GM19328 (cell line): ENCODE measurements at regions not wholly inside any gene's neighbourhood (a gene's known extent, or its start where the extent isn't known, plus 50 kb on each side); places are given as distances from the start of the nearest gene placed in this dataset.

ENCODE experiments used
- ATAC-seq: cut with Tn5 transposase; IDR thresholded peaks from one replicate; pipeline ENCODE4 v1.9.1; 2021; ENCODE audit warnings: mild to moderate bottlenecking, moderate library complexity; ENCODE audit not compliant: unreplicated experiment

DNA sequence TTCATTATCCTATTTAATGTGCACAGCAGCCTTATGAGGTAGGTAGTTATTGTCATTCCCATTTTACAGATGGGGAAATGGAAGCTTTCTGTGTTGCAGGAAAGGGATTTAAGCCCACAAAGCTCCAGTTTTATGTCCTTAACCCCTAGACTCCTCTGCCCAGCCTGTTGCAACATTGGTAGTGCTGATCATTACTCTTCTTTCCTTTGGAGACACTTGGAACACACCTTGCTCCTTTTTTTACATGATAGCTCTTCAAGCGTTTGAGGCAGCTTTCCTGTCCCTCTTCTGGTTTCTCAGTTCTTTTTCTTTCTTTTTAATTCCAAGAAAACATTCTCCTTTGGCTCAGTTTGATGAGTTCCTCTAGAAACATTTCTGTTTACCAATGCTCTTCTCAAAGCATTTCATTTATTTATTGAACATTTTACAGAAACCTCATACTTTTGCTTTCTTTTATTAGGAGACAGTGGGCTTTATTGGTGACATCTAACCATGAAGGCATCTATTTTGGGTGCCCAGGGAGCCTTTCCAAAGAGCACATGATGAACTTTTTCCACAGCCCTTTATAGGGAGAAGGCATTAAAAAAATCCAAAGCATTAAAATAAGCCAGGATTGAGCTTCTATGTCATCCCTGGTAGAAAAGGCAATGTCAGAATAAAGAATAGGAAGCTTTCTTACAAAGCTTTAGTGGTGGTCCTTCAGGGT lies 218.0 kb downstream of the TMEM38B start:
- ATAC-seq = no peak

DNA sequence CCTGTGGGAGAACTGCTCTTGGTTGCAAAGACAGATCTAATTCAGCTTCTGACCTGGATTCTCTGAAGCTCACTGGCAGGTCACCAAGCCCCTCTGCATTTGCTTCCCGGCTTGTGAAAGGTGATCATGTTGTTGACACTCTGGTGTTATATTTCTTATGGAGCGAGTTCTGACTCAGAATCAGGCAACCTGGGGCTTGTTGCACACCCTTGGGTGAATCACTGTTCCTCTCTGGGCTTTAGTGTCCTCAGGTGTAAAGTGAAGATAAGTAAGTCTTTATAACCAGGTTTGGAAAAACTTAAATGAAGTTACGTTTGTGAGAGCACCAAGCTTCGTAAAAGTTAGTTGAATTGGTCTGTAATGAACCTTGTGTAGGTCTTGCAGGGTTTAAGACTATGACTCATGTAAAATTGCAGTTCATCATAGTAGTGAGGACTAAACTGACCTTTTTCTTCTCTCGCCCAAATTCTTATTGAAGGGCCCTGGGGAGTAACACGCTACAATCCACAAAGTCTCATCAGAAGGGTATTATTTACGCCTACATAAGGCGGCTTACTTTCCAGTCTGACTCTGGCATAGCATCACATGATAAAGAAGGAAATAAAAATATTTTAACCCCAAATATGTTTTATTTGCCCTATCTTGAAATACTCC lies 218.6 kb downstream of the TMEM38B start:
- no peak for ATAC-seq

DNA sequence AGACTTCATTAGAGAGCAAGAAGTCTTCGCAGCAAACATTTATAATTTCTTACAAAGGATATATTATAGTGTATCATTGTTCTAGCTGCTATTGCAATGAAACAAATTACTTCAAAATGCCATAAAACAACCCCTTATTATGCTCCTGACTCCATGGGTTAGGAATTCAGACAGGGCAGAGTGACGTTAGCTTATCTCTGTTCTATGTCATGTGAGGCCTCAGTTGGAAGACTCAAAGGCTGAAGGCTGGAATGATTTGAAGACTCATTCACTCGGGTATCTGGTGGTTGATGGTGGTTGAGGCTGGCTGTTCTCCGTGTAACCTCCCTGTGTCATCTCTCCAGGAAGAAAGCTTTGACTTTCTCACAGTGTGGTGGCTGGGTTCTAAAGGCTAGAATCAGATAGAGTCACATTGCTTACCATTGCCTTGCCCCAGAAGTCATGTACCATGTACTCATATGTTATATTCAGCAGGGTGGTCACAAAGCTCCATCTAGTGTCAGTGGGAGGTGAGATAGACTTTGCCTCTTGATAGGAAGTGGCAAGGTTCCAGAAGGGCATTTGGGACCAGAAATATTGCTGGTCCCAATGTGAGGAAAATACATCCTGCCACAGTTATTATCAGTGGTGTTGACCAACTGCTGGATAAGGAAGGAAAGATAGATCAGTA lies 226.9 kb downstream of the TMEM38B start:
- no peak for ATAC-seq

DNA sequence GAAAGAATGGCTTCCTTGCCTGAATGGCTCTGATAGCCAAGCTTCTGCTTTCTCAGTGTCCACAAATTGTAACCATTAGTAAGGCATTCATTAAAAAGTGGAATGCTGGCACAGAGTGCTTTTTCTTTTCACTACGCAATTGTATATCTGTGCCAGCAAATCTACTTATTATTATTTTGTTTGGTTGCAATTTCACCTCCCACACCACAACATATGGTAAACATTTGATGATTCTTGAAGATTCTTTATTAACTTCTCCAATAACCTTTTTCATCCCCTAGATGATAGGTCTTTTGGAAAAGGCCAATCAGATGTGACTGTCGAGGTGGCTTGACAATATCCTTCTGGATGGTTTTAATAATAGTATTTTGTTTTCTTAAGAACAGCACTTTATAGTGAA lies 234.1 kb downstream of the TMEM38B start:
- no peak for ATAC-seq

DNA sequence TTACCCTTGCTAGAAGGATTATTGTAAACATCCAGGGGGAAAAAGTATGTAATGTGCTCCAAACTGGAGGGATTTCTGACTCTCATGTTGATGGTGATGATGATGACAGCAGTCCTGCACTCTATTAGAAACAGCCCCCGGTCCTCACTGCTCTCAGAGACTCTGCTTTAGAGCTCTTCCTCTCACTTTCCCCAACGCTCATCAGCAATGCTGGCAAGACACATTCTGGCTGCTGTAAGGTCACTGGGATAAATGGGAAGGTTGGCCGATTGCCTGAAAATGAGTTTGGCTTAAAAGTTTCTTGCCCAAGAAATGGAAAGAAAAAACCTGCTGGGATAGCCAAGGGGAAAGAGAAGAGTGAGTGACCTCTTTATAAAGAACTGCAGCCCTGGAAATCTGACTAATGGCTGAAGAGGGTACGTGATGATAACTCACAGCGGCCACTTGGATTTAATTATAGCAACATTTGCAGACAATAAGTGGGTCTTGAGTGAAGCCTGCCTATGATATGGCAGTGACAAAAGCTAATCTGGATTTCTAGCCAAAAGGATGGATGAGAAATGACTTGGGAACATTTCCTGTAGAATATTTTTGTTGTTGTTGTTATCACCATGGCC lies 235.8 kb downstream of the TMEM38B start:
- no peak for ATAC-seq

DNA sequence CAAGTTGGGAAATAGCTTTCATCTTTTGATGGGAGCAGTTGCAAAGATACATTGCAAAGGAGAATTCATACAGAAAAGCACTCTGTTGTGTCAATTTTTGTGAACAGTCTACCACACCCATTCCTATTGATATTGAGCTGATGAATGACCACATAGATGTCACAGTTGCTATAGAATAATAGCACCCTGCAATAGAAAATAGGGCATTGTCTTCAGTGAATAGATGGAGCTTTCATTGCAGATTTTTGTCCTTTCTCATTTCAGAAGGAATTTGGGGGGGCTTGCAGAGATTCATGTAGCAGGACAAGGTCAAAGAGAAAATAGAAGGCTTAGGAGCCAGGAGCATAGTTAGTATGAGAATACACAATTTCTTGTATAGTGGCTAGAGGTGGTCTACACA lies 237.9 kb downstream of the TMEM38B start:
- ATAC-seq = no peak

DNA sequence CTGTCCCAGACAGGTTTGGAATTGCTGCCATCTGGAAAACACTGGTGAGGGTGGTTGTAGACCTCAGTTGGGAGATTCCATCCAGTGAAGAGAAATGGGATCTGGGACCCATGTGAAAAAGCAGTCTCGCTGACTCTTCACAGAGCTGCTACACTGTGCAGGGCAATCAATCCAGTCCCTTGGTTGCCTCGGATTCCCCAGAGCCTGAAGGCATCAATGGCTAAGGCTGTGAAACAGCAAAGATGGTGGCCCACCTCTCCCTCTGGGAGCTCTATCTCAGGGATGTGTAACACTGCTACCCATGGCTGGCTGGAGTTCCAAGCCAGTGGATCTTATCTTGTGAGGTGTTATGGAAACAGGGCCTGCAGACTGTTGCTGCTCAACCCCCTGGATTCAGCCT lies 256.1 kb downstream of the TMEM38B start:
- ATAC-seq = no peak

DNA sequence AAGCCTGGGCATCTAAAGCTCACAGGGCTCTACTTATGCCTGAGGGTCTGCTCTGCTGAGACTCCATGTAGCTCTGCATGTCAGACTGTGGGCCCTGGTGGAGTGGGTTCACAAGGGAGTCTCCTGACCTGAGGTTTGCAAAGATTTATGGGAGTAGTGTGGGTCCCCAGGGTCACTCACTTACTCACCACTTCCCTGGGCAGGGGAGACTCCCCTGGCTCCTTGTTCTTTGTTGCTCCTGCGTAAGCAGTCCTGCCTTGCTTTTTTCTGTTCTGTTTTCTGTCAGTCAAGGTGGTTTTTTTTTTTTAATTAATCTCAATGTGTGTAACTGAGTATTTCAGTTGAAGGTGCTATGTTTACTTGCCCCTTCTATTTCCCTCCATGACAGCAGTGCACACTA lies 256.6 kb downstream of the TMEM38B start:
- no peak for ATAC-seq

DNA sequence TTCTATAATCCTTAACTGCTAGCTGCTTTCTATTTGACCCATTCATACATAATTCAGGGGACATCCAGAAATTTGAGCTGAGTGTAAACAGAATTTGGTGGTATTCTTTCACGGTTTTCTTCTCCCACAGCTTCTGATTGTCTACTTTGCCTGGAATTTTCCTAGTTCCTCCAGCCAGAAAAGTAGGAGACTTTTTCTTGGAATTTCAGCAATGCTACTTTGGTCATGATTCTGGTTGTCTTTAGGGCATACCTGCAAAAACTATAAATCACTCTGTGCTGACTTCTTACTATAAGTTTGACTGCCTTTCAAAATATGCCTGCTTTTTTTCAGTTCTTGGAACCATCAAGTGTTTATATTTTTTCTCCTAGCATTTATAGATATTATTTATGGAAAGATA lies 260.2 kb downstream of the TMEM38B start:
- ATAC-seq = no peak

DNA sequence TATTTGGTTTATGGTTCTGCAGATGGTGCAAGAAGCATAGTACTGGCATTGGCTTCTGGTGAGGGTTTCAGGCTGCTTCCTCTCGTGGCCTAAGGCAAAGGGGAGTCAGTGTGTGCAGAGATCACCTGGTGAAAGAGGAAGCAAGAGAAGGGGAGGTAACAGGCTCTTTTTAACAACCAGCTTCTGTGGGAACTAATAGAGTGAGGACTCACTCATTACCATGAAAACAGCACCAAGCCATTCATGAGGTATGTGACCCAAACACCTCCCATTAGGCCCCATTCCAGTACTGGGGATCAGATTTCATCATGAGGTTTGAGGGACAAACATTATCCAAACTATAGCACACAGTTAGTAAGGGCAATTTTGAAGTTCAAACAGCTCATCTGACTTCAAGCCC lies 263.5 kb downstream of the TMEM38B start:
- no peak for ATAC-seq

DNA sequence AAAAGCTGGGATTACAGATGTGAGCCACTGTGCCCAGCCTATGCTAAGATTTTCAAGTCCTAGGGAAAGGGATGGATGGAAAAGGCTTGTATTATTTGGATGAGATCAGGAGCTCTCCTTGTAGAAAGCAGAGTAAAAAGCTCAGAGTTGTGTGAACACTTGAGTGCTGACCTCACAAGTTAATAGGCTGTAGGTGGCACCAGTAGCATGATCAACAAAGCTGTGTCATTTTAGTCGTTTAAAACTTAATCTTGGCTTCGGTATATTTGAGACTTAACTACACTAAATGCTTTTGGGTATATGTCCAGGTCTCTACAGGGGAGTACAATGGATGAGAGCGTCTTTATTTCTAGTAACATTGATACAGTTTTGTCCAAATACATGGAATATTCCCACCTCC lies 264.2 kb downstream of the TMEM38B start:
- no peak for ATAC-seq

DNA sequence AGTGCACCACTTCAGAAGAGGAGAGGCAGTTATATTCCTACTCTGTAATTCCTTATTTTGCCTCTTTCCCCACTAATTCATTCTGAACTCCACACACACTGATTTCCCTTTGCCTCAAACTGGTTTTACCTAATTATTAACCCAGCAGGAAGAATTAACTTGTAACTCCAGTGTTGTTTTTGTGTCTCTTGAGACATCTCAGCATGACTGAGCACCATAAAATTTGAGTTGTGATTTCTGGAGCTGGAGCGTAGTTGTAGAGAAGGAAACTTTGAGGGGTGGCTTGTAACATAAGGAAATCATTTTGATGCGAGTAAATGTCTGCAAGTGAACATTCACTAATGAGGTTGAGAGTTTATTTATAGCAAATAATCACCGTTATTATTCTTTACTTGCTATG lies 265.2 kb downstream of the TMEM38B start:
- no peak for ATAC-seq

DNA sequence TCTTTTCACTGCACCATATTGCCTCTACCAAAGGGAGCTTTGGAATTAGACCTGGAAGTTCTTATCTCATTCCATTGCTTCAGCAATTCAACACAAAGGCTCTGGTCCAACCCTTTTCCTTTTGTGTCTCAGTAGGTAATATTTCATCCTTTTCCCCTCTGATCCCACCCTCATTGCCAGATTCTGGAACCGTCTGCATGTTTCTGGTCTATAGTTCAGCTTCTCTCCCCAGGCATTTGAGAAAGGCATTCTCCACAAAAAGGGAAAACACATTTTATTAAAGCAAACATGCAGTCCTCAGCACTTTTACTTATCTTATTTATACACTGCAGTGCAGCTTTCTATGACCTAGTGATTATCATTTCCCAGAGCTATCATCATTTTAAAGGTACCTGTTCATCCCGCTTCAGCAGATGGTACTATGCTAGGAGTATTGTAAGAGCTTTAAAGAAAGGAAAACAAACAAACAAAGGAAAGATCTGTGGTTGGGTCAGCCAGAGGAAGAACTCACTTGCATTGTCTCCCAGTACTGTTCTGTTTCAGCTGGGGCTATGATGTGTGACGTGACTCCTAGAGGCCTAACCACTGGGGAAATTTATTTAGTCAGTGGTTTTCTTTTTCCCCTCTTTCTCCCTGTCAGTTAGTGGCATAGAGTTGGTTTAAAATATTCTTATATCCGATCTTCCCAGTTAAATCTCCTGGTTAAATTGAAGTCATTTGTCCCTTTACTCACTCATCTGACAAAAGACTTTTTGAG lies 269.2 kb downstream of the TMEM38B start:
- no peak for ATAC-seq

DNA sequence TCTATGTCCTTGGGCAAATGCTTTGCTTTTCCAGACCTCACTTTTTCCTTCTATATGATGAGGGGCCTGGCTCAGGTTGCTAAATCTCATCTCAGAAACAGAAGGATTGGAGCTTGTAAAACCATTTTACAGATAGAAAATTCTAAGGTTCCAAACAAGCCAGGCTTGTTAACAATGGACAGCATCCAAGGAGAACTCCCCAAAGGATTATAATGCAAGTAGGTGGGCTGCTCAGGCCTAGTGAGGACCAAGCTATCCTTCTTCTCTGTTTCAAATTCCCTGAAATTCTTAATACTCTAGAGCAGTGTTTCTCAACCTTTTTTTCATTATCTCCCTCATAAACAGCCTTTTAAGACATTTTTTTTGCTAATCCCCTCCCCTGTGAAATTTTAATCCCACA lies 269.8 kb downstream of the TMEM38B start:
- no peak for ATAC-seq

DNA sequence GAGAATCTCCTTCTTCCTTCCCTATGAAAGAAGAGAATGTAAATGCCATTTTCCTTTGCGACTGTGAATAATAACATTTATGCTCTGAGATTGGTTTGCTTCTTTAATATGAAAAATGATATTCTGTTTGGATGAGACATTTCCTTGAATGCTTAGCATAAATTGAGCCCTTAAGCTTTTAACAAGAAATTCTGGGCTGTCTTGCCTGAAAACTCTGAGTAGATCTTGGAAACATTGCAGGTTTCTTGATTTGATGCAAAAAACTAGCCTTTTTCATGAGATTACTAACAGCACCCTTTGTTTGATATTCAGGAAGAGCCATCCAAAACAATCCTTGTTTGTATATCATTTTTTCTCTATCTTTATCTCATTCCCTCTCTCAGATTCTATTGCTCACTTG lies 272.5 kb downstream of the TMEM38B start:
- no peak for ATAC-seq

DNA sequence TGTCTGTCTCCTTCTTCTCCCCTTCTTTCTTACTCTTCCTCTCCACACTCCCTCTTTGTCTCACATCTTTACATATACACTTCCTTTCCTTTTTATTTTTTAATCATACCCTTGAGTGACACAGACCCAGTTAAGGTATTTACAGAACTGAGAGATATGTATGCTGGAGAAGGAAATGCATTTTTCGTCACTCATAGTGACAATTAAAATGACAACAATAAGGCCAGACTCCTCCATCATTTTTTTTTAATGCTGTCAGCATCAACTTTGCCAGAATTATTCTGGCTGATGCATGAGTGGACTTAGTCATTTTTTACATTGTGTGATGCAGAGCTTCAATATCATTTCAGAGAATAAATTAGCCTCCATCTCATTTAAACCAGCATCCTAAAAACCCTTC lies 272.9 kb downstream of the TMEM38B start:
- ATAC-seq = no peak

DNA sequence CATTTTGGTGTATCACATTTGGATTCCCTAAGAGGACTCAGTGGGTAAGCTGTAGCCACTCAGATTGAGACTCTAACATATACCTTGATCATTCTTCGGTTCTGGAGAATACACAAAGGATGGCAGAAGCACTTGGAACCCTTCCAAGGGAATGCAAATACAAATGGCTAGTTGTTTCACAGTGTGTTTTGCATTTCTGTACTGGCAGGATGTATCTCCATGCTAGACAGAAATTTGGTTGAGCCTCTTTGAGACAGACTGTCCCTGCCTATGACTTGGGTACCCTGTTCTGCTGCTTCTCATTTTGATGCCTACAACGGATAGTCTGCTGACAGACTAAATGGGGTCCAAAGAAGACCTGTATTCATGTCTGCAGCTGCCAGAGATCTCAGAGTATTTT lies 273.5 kb downstream of the TMEM38B start:
- no peak for ATAC-seq

DNA sequence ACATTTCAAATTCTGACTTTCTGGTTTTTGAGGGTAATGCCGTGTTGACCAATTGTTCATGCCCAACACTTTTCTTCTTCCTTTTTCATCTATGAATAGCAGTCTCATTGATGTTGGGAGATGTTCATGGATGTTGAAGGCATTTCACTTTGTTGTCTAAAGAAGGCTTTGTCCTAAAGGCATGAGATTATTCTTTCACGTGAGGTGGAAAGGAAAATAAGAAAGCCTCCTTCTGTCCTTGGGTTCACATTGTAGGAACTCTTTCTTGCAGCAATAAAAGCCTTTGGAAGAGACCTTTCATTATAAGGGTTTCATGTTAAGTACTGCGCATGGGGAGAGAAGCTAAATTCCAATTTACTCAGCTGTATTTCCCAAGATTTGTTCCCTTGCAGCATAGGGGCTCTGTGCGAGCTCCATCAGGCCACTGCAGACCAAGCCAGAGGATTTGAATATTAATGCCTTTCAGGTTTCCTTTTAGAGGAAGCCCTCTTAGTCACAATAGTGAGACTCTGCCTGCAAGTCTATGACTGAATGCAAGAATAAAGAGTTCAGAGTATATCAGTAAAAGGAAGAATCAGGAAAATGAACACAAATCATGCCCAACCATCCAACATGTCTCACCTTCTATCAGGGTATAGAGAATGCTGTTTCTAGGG lies 274.6 kb downstream of the TMEM38B start:
- ATAC-seq = no peak

DNA sequence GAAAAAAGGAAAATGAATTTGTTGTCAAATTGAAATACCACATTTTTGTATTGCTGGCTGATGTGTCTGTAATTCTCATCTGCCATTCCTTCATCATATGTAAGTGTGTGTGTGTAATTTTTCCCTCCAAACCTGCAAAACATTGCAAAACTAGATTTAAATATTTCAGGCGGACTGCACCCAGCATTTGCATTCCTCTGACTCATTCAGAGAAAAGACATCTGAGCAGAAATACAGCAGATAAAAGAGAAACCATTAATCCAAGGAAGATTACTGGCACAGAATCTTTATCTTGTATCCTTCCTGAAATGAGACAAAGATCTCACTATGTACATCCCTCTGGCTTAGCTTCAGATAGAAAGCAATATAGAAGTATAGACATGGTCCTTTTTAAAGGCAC lies 275.3 kb downstream of the TMEM38B start:
- no peak for ATAC-seq

DNA sequence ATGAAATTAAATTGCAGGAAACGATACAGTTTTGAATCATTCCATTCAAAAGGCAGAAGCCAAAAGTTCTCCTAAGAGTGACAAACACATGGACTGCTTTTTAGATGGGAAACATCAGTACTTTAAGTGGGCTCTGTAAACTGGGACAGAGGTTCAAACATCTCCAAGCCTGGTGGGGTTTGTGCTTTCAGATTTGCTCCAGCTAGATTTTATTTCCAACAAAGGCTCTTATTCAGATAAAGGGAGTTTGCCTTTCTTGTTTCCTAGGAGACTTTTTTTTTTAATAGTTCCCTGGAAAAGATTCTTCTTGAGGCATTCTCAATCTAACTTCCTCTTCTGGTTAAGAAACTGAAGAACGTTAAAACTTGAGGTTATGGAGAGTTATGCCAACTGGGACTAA lies 277.6 kb downstream of the TMEM38B start:
- no peak for ATAC-seq
